ENCODE measurements at regions not wholly inside any gene's neighbourhood (a gene's known extent, or its start where the extent isn't known, plus 50 kb on each side); places are given as distances from the start of the nearest gene placed in this dataset.

GRCh38 chr2:30055548-30055947 is 91.3 kb upstream of the YPEL5 start:
- TF ChIP-seq CTCF (IDR thresholded peaks at IDR 0.05) (no peak), POLR2A (IDR thresholded peaks at IDR 0.05) (no peak), POLR2AphosphoS5 (IDR thresholded peaks at IDR 0.05) (no peak), EP300 (IDR thresholded peaks at IDR 0.05) (no peak)
